NCI-H2196 (cell line): ENCODE measurements at regions not wholly inside any gene's neighbourhood (a gene's known extent, or its start where the extent isn't known, plus 50 kb on each side); places are given as distances from the start of the nearest gene placed in this dataset.

Experiments used
- DNase-seq: peaks from one replicate; lab custom pipeline; 2025; ENCODE audit not compliant: unreplicated experiment; lab: John Stamatoyannopoulos, UW

- DNase-seq, result no peak
Observed at GRCh38 chr15:85976102-85976501, 103.6 kb upstream of the AGBL1 start.

GRCh38 chr15:85976986-85977385 lies 102.7 kb upstream of the AGBL1 start:
- DNase-seq, result no peak

GRCh38 chr15:85977586-85977985 lies 102.1 kb upstream of the AGBL1 start:
- no peak for DNase-seq

- no peak for DNase-seq
Observed at GRCh38 chr15:85979929-85980328, 99.7 kb upstream of the AGBL1 start.

- no peak for DNase-seq
Observed at GRCh38 chr15:85980946-85981345, 98.7 kb upstream of the AGBL1 start.

- no peak for DNase-seq
Observed at GRCh38 chr15:85984241-85984640, 95.4 kb upstream of the AGBL1 start.

GRCh38 chr15:85986116-85986515 lies 93.6 kb upstream of the AGBL1 start:
- DNase-seq, result no peak

- DNase-seq, result no peak
Observed at GRCh38 chr15:85986741-85987140, 92.9 kb upstream of the AGBL1 start.

GRCh38 chr15:85988741-85989140 lies 90.9 kb upstream of the AGBL1 start:
- no peak for DNase-seq

- no peak for DNase-seq
Observed at GRCh38 chr15:85992224-85992623, 87.4 kb upstream of the AGBL1 start.

GRCh38 chr15:85993116-85993515 lies 86.6 kb upstream of the AGBL1 start:
- no peak for DNase-seq

GRCh38 chr15:85997618-85998017 lies 82.1 kb upstream of the AGBL1 start:
- DNase-seq, result no peak

GRCh38 chr15:85999658-86000057 lies 80.0 kb upstream of the AGBL1 start:
- no peak for DNase-seq

GRCh38 chr15:86001200-86001599 lies 78.5 kb upstream of the AGBL1 start:
- no peak for DNase-seq

- DNase-seq, result no peak
Observed at GRCh38 chr15:86002444-86002843, 77.2 kb upstream of the AGBL1 start.

GRCh38 chr15:86004061-86004460 lies 75.6 kb upstream of the AGBL1 start:
- DNase-seq, result no peak

- DNase-seq, result no peak
Observed at GRCh38 chr15:86006546-86006945, 73.1 kb upstream of the AGBL1 start.

GRCh38 chr15:86009727-86010126 lies 69.9 kb upstream of the AGBL1 start:
- no peak for DNase-seq

GRCh38 chr15:86010398-86010797 lies 69.3 kb upstream of the AGBL1 start:
- DNase-seq, result no peak

GRCh38 chr15:86010891-86011290 lies 68.8 kb upstream of the AGBL1 start:
- DNase-seq, result no peak

GRCh38 chr15:86014016-86014415 lies 65.7 kb upstream of the AGBL1 start:
- no peak for DNase-seq

- DNase-seq, result no peak
Observed at GRCh38 chr15:86016750-86017149, 62.9 kb upstream of the AGBL1 start.

- no peak for DNase-seq
Observed at GRCh38 chr15:86018679-86019078, 61.0 kb upstream of the AGBL1 start.
